Spleen (tissue), 11 donors: ENCODE measurements at regions not wholly inside any gene's neighbourhood (a gene's known extent, or its start where the extent isn't known, plus 50 kb on each side); places are given as distances from the start of the nearest gene placed in this dataset.

Experiments
- DNase-seq: peaks from one replicate; pipeline ENCODE4 v3.0.0-alpha.2; 2020
- H3K27ac ChIP-seq, 8 donors: fragments of 200-600 bp; sonication (generic) in 7 of 8; 1 replicate in 4 of 8; 2 replicates in 4 of 8; pipeline versions ENCODE4 v1.5.0 to v1.8.0; 2016 to 2021; ENCODE audit warnings: inconsistent platforms in 4 of 8, mild to moderate bottlenecking in 4 of 8, moderate library complexity in 1 of 8
- H3K27me3 ChIP-seq, 7 donors: fragments of 200-600 bp; sonication (generic) in 6 of 7; replicated peaks in 1 of 7; 1 replicate in 4 of 7; 2 replicates in 3 of 7; pipeline versions ENCODE4 v1.5.0 to v1.8.0; 2016 to 2021; ENCODE audit warnings: inconsistent platforms in 3 of 7, mild to moderate bottlenecking in 1 of 7
- H3K36me3 ChIP-seq, 6 donors: fragments of 200-600 bp; sonication (generic) in 5 of 6; 1 replicate in 4 of 6; 2 replicates in 2 of 6; pipeline versions ENCODE4 v1.5.0 to v1.8.0; 2016 to 2021; ENCODE audit warnings: inconsistent platforms in 2 of 6
- H3K4me1 ChIP-seq, 6 donors: fragments of 200-600 bp; sonication (generic) in 5 of 6; 1 replicate in 3 of 6; 2 replicates in 3 of 6; pipeline versions ENCODE4 v1.5.0 to v1.8.0; 2016 to 2021; ENCODE audit warnings: inconsistent platforms in 3 of 6
- H3K4me3 ChIP-seq, 8 donors: fragments of 200-600 bp; sonication (generic) in 7 of 8; 1 replicate in 4 of 8; 2 replicates in 4 of 8; pipeline versions ENCODE4 v1.5.0 to v1.8.0; 2016 to 2021; ENCODE audit warnings: inconsistent platforms in 4 of 8, mild to moderate bottlenecking in 4 of 8, moderate library complexity in 2 of 8
- H3K9me3 ChIP-seq, 8 donors: fragments of 200-600 bp; sonication (generic) in 7 of 8; 1 replicate in 4 of 8; 2 replicates in 4 of 8; pipeline versions ENCODE4 v1.5.0 to v1.8.0; 2016 to 2021; ENCODE audit warnings: inconsistent platforms in 4 of 8
- CTCF ChIP-seq, 11 experiments: fragments of 200-600 bp in 7 of 11; fragments of 450-650 bp in 4 of 11; sonication (generic) in 4 of 11; IDR thresholded peaks in 8 of 11; conservative IDR thresholded peaks in 3 of 11; 1 replicate in 7 of 11; 2 replicates in 4 of 11; pipeline versions ENCODE4 v1.4.0 to v1.8.0; 2016 to 2021; ENCODE audit warnings: antibody characterized with exemption in 11 of 11, inconsistent platforms in 4 of 11, mild to moderate bottlenecking in 1 of 11
- POLR2A ChIP-seq, 3 donors: fragments of 450-650 bp; IDR thresholded peaks; one replicate each; pipeline ENCODE4 v1.5.1; 2017; ENCODE audit warnings: antibody characterized with exemption in 3 of 3, mild to moderate bottlenecking in 1 of 3
- POLR2AphosphoS5 ChIP-seq, 3 donors: sonication (generic); formaldehyde crosslinking; IDR thresholded peaks; one replicate each; pipeline ENCODE4 v1.5.1; 2017; ENCODE audit warnings: antibody characterized with exemption in 3 of 3
- WGBS, 5 donors: extraction: QIAGEN DNeasy Blood & Tissue Kit in 3 of 5; methylation state at CpG; one replicate each; pipeline versions ENCODE4 v1.1.5 to v1.1.7; 2013 to 2018; 5-methylcytosine and 5-hydroxymethylcytosine counted together
- intact Hi-C: fragments of 100-400 bp; cut with DNase I; formaldehyde crosslinking; loops from one replicate; pipeline ENCODE4 v1.15.0; 2023; ENCODE audit warnings: low total_unique reads
- donor health status: healthy with polysubstance abuse.
- donor health status: DM: no; HTN: no; CAD: no; lungs with moderate emphysema.
- donor health status: DM: no; HTN: no; CAD: no.
- donor health status: Bipolar disorder and iron deficiency.
- donor health status: healthy.
- donor health status: DM: no; HTN: no; CAD: no.
- donor health status: DM: yes; HTN: yes; CAD: no.

GRCh38 chr2:217219164-217219520, 359.3 kb upstream of the TNP1 start:
- DNase-seq, result no peak
- Histone ChIP-seq H3K4me1 (peaks cover 7 to 33% (median 21%) of the 10 kb centered on the region in 6 donors), H3K27me3 (peaks cover 0 to 55% (median 0%) of the 10 kb centered on the region in 7 donors), H3K27ac (no peak overlapping the region), H3K9me3 (peaks cover 0 to 5% (median 0%) of the 10 kb centered on the region in 8 donors), H3K36me3 (no peaks in the 10 kb centered on the region), H3K4me3 (no peak overlapping the region)
- TF ChIP-seq CTCF (IDR thresholded peaks at IDR 0.05 in 8 of 11, conservative IDR thresholded peaks at IDR 0.05 in 3 of 11) (no peak), POLR2A (IDR thresholded peaks at IDR 0.05) (no peak), POLR2AphosphoS5 (IDR thresholded peaks at IDR 0.05) (no peak)
- intact Hi-C loops, result no loop called here
- WGBS, 5 donors, result 57 to 69% (median 65%) methylated on average over 2 of the region's 2 CpGs

- Histone ChIP-seq H3K27ac (no peak overlapping the region), H3K36me3 (no peaks in the 10 kb centered on the region), H3K9me3 (peaks cover 0 to under 1% (median 0%) of the 10 kb centered on the region in 8 donors), H3K27me3 (peaks cover 0 to 56% (median 0%) of the 10 kb centered on the region in 7 donors), H3K4me3 (no peak overlapping the region), H3K4me1 (peaks cover 5 to 27% (median 16%) of the 10 kb centered on the region in 6 donors)
- no peak for DNase-seq
- intact Hi-C loops, result no loop called here
- TF ChIP-seq POLR2A (IDR thresholded peaks at IDR 0.05) (no peak), POLR2AphosphoS5 (IDR thresholded peaks at IDR 0.05) (no peak), CTCF (IDR thresholded peaks at IDR 0.05 in 8 of 11, conservative IDR thresholded peaks at IDR 0.05 in 3 of 11) (no peak)
- 50 to 72% (median 60%) methylated on average over 5 of the region's 5 CpGs for whole genome bisulfite sequencing, 5 donors
Measured at GRCh38 chr2:217218269-217219163, 358.7 kb upstream of the TNP1 start.

GRCh38 chr2:217216982-217217381, 357.1 kb upstream of the TNP1 start:
- intact Hi-C loops, result no loop called here
- H3K4me1 ChIP-seq, result peaks cover 0 to 12% (median 6%) of the 10 kb centered on the region in 6 donors
- H3K4me3 ChIP-seq, result no peak overlapping the region
- TF ChIP-seq CTCF (IDR thresholded peaks at IDR 0.05 in 8 of 11, conservative IDR thresholded peaks at IDR 0.05 in 3 of 11) (no peak), POLR2A (IDR thresholded peaks at IDR 0.05) (no peak)
- H3K9me3 ChIP-seq, result no peaks in the 10 kb centered on the region
- no peak for DNase-seq
- H3K27ac ChIP-seq, result peak overlapping the region in 2 of 8 donors; percentile 13 to 30
- peaks cover 0 to 69% (median 0%) of the 10 kb centered on the region in 7 donors for H3K27me3 ChIP-seq
- 70 to 81% (median 76%) methylated on average over 2 of the region's 2 CpGs for WGBS, 5 donors
- H3K36me3 ChIP-seq, result no peaks in the 10 kb centered on the region

- intact Hi-C loops, result no loop called here
- no peaks in the 10 kb centered on the region for H3K9me3 ChIP-seq
- peak overlapping the region in 2 of 8 donors; percentile 13 to 30 for H3K27ac ChIP-seq
- TF ChIP-seq POLR2AphosphoS5 (IDR thresholded peaks at IDR 0.05) (no peak), POLR2A (IDR thresholded peaks at IDR 0.05) (no peak), CTCF (IDR thresholded peaks at IDR 0.05 in 8 of 11, conservative IDR thresholded peaks at IDR 0.05 in 3 of 11) (no peak)
- no peaks in the 10 kb centered on the region for H3K36me3 ChIP-seq
- 74 to 83% (median 79%) methylated on average over 4 of the region's 4 CpGs for WGBS, 5 donors
- DNase-seq, result no peak
- H3K27me3 ChIP-seq, result peaks cover 0 to 67% (median 0%) of the 10 kb centered on the region in 7 donors
- H3K4me3 ChIP-seq, result no peak overlapping the region
- peaks cover 0 to 12% (median 4%) of the 10 kb centered on the region in 6 donors for H3K4me1 ChIP-seq
Measured at GRCh38 chr2:217216316-217216715, 356.5 kb upstream of the TNP1 start.
